GM19395 (cell line): ENCODE measurements at regions not wholly inside any gene's neighbourhood (a gene's known extent, or its start where the extent isn't known, plus 50 kb on each side); places are given as distances from the start of the nearest gene placed in this dataset.

ENCODE experiments used
- ATAC-seq: cut with Tn5 transposase; IDR thresholded peaks from one replicate; pipeline ENCODE4 v1.9.1; 2021; ENCODE audit warnings: mild to moderate bottlenecking, moderate library complexity; ENCODE audit not compliant: unreplicated experiment

GRCh38 chr3:147046916-147047315, 359.4 kb downstream of the ZIC4 start:
- ATAC-seq, result no peak

GRCh38 chr3:147038481-147038880, 367.9 kb downstream of the ZIC4 start:
- ATAC-seq, result no peak

- no peak for ATAC-seq
Observed at GRCh38 chr3:147034359-147034758, 372.0 kb downstream of the ZIC4 start.

- ATAC-seq, result no peak
Observed at GRCh38 chr3:147030274-147030673, 376.1 kb downstream of the ZIC4 start.

- ATAC-seq, result no peak
Observed at GRCh38 chr3:147015334-147015733, 391.0 kb downstream of the ZIC4 start.

- no peak for ATAC-seq
Observed at GRCh38 chr3:147008886-147009285, 397.5 kb downstream of the ZIC4 start.

GRCh38 chr3:147008458-147008857, 397.9 kb downstream of the ZIC4 start:
- no peak for ATAC-seq

- ATAC-seq, result no peak
Observed at GRCh38 chr3:147007736-147008245, 398.6 kb downstream of the ZIC4 start.

GRCh38 chr3:147002721-147003120, 397.6 kb upstream of the PLSCR5 start:
- ATAC-seq, result no peak

- no peak for ATAC-seq
Observed at GRCh38 chr3:147000274-147000673, 395.1 kb upstream of the PLSCR5 start.

GRCh38 chr3:146991907-146992306, 386.8 kb upstream of the PLSCR5 start:
- no peak for ATAC-seq

- ATAC-seq, result no peak
Observed at GRCh38 chr3:146975476-146975875, 370.3 kb upstream of the PLSCR5 start.

- ATAC-seq, result no peak
Observed at GRCh38 chr3:146975032-146975431, 369.9 kb upstream of the PLSCR5 start.

- no peak for ATAC-seq
Observed at GRCh38 chr3:146974001-146974400, 368.9 kb upstream of the PLSCR5 start.

GRCh38 chr3:146972726-146973125, 367.6 kb upstream of the PLSCR5 start:
- ATAC-seq, result no peak

GRCh38 chr3:146970236-146970635, 365.1 kb upstream of the PLSCR5 start:
- no peak for ATAC-seq

- no peak for ATAC-seq
Observed at GRCh38 chr3:146969356-146969755, 364.2 kb upstream of the PLSCR5 start.

- no peak for ATAC-seq
Observed at GRCh38 chr3:146968204-146968651, 363.1 kb upstream of the PLSCR5 start.

- ATAC-seq, result no peak
Observed at GRCh38 chr3:146967783-146968182, 362.6 kb upstream of the PLSCR5 start.

- ATAC-seq, result no peak
Observed at GRCh38 chr3:146966124-146966523, 361.0 kb upstream of the PLSCR5 start.

- no peak for ATAC-seq
Observed at GRCh38 chr3:146953511-146953981, 348.4 kb upstream of the PLSCR5 start.

- no peak for ATAC-seq
Observed at GRCh38 chr3:146948985-146949384, 343.8 kb upstream of the PLSCR5 start.

GRCh38 chr3:146948186-146948585, 343.0 kb upstream of the PLSCR5 start:
- ATAC-seq, result no peak
